PFSK-1 (cell line): ENCODE measurements at regions not wholly inside any gene's neighbourhood (a gene's known extent, or its start where the extent isn't known, plus 50 kb on each side); places are given as distances from the start of the nearest gene placed in this dataset.

Experiments used
- FOXP2 ChIP-seq: optimal IDR thresholded peaks from 2 replicates; pipeline ENCODE3; 2011; ENCODE audit warnings: borderline replicate concordance, control low read depth, inconsistent platforms; ENCODE audit not compliant: insufficient read depth; ENCODE audit errors: extremely low read length, extremely low read depth
- POLR2AphosphoS5 ChIP-seq: IDR thresholded peaks from 2 replicates; pipeline ENCODE4 v1.6.1; 2012; ENCODE audit warnings: low read depth, mild to moderate bottlenecking, control low read depth, low read length, moderate library complexity
- REST ChIP-seq, 2 experiments: IDR thresholded peaks; 2 replicates each; pipeline versions ENCODE4 v1.6.1 to v1.8.0; 2011 to 2012; ENCODE audit warnings: low read depth in 2 of 2, low read length in 2 of 2, control low read depth in 1 of 2, inconsistent platforms in 1 of 2, mild to moderate bottlenecking in 1 of 2, moderate library complexity in 1 of 2; ENCODE audit not compliant: insufficient read depth in 1 of 2
- SIN3A ChIP-seq: IDR thresholded peaks from 2 replicates; pipeline ENCODE4 v1.6.1; 2012; ENCODE audit warnings: mild to moderate bottlenecking, low read length, moderate library complexity, borderline replicate concordance; ENCODE audit not compliant: insufficient read depth
- TAF1 ChIP-seq: IDR thresholded peaks from 2 replicates; pipeline ENCODE4 v1.6.1; 2012; ENCODE audit warnings: low read length, control low read depth, borderline replicate concordance; ENCODE audit not compliant: insufficient read depth

DNA sequence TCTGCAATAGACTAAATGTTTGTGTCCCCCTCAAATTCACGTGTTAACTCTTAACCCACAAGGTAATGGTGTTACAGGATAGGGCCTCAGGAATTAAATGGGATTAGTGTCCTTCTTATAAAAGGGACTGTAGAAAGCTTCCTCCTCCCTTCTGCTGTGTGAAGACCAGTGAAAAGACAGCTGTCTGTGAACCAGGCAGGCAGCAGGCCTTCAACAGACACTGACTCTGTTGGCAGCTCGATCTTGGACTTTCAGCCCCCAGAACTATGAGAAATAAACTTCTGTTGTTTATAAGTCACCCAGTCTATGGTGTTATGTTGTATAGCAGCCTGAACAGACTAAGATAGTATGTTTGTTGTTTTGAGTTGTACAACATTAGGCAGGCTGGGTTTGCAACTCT, 208.1 kb downstream of the GBA3 start:
- TF ChIP-seq POLR2AphosphoS5 (no peak), REST (IDR thresholded peaks at IDR 0.05; ENCODE audit: insufficient read depth in 1 of 2, low read depth in 2 of 2, low read length in 2 of 2) (no peak), TAF1 (no peak), SIN3A (no peak), FOXP2 (no peak)
